Omental fat pad (tissue), 3 donors: ENCODE measurements at regions not wholly inside any gene's neighbourhood (a gene's known extent, or its start where the extent isn't known, plus 50 kb on each side); places are given as distances from the start of the nearest gene placed in this dataset.

Experiments used
- ATAC-seq: fragments of 150-250 bp; one replicate; pipeline ENCODE4 v1.9.1; 2016; ENCODE audit warnings: mild to moderate bottlenecking, moderate library complexity; ENCODE audit not compliant: low FRiP score
- DNase-seq: peaks from one replicate; pipeline ENCODE4 v3.0.0-alpha.2; 2019; ENCODE audit warnings: low spot score
- CTCF ChIP-seq, 3 donors: fragments of 450-650 bp; IDR thresholded peaks; one replicate each; pipeline ENCODE4 v1.5.1; 2016 to 2017; ENCODE audit warnings: antibody characterized with exemption in 3 of 3, mild to moderate bottlenecking in 3 of 3, moderate library complexity in 2 of 3

- DNase-seq: no peak
- no peak for ATAC-seq
- no peak for TF ChIP-seq CTCF (IDR thresholded peaks at IDR 0.05)
These were observed 116.9 kb upstream of the SLC35F3 start for GRCh38 chr1:233787599-233787998.

- TF ChIP-seq CTCF (IDR thresholded peaks at IDR 0.05): no peak
- ATAC-seq (no peak), DNase-seq (no peak)
These were observed 115.8 kb upstream of the SLC35F3 start for GRCh38 chr1:233788687-233789086.

GRCh38 chr1:233790121-233790520 is 114.4 kb upstream of the SLC35F3 start:
- no peak for TF ChIP-seq CTCF (IDR thresholded peaks at IDR 0.05)
- no peak for ATAC-seq
- DNase-seq: no peak

- DNase-seq (no peak), ATAC-seq (peak; percentile 76)
- TF ChIP-seq CTCF (IDR thresholded peaks at IDR 0.05): peak in 1 of 3 donors; percentile 7
These were observed 113.7 kb upstream of the SLC35F3 start for GRCh38 chr1:233790662-233791371.

- ATAC-seq (no peak), DNase-seq (no peak)
- no peak for TF ChIP-seq CTCF (IDR thresholded peaks at IDR 0.05)
These were observed 113.1 kb upstream of the SLC35F3 start for GRCh38 chr1:233791372-233791703.

- DNase-seq (no peak), ATAC-seq (no peak)
- no peak for TF ChIP-seq CTCF (IDR thresholded peaks at IDR 0.05)
These were observed 112.8 kb upstream of the SLC35F3 start for GRCh38 chr1:233791721-233792120.

GRCh38 chr1:233794863-233795262 is 109.6 kb upstream of the SLC35F3 start:
- DNase-seq (no peak), ATAC-seq (no peak)
- TF ChIP-seq CTCF (IDR thresholded peaks at IDR 0.05): no peak
